Spleen (tissue), 11 donors: ENCODE measurements at regions not wholly inside any gene's neighbourhood (a gene's known extent, or its start where the extent isn't known, plus 50 kb on each side); places are given as distances from the start of the nearest gene placed in this dataset.
"Not testable (repeated sequence)": the region's sequence is repeated elsewhere in the genome, so short reads cannot be mapped to it uniquely, and the experiment has no call there.

Experiments used
- DNase-seq: peaks from one replicate; pipeline ENCODE4 v3.0.0-alpha.2; 2020
- H3K27ac ChIP-seq, 8 donors: fragments of 200-600 bp; sonication (generic) in 7 of 8; 1 replicate in 4 of 8; 2 replicates in 4 of 8; pipeline versions ENCODE4 v1.5.0 to v1.8.0; 2016 to 2021; ENCODE audit warnings: inconsistent platforms in 4 of 8, mild to moderate bottlenecking in 4 of 8, moderate library complexity in 1 of 8
- H3K27me3 ChIP-seq, 7 donors: fragments of 200-600 bp; sonication (generic) in 6 of 7; replicated peaks in 1 of 7; 1 replicate in 4 of 7; 2 replicates in 3 of 7; pipeline versions ENCODE4 v1.5.0 to v1.8.0; 2016 to 2021; ENCODE audit warnings: inconsistent platforms in 3 of 7, mild to moderate bottlenecking in 1 of 7
- H3K36me3 ChIP-seq, 6 donors: fragments of 200-600 bp; sonication (generic) in 5 of 6; 1 replicate in 4 of 6; 2 replicates in 2 of 6; pipeline versions ENCODE4 v1.5.0 to v1.8.0; 2016 to 2021; ENCODE audit warnings: inconsistent platforms in 2 of 6
- H3K4me1 ChIP-seq, 6 donors: fragments of 200-600 bp; sonication (generic) in 5 of 6; 1 replicate in 3 of 6; 2 replicates in 3 of 6; pipeline versions ENCODE4 v1.5.0 to v1.8.0; 2016 to 2021; ENCODE audit warnings: inconsistent platforms in 3 of 6
- H3K4me3 ChIP-seq, 8 donors: fragments of 200-600 bp; sonication (generic) in 7 of 8; 1 replicate in 4 of 8; 2 replicates in 4 of 8; pipeline versions ENCODE4 v1.5.0 to v1.8.0; 2016 to 2021; ENCODE audit warnings: inconsistent platforms in 4 of 8, mild to moderate bottlenecking in 4 of 8, moderate library complexity in 2 of 8
- H3K9me3 ChIP-seq, 8 donors: fragments of 200-600 bp; sonication (generic) in 7 of 8; 1 replicate in 4 of 8; 2 replicates in 4 of 8; pipeline versions ENCODE4 v1.5.0 to v1.8.0; 2016 to 2021; ENCODE audit warnings: inconsistent platforms in 4 of 8
- CTCF ChIP-seq, 11 experiments: fragments of 200-600 bp in 7 of 11; fragments of 450-650 bp in 4 of 11; sonication (generic) in 4 of 11; IDR thresholded peaks in 8 of 11; conservative IDR thresholded peaks in 3 of 11; 1 replicate in 7 of 11; 2 replicates in 4 of 11; pipeline versions ENCODE4 v1.4.0 to v1.8.0; 2016 to 2021; ENCODE audit warnings: antibody characterized with exemption in 11 of 11, inconsistent platforms in 4 of 11, mild to moderate bottlenecking in 1 of 11
- POLR2A ChIP-seq, 3 donors: fragments of 450-650 bp; IDR thresholded peaks; one replicate each; pipeline ENCODE4 v1.5.1; 2017; ENCODE audit warnings: antibody characterized with exemption in 3 of 3, mild to moderate bottlenecking in 1 of 3
- POLR2AphosphoS5 ChIP-seq, 3 donors: sonication (generic); formaldehyde crosslinking; IDR thresholded peaks; one replicate each; pipeline ENCODE4 v1.5.1; 2017; ENCODE audit warnings: antibody characterized with exemption in 3 of 3
- WGBS, 5 donors: extraction: QIAGEN DNeasy Blood & Tissue Kit in 3 of 5; methylation state at CpG; one replicate each; pipeline versions ENCODE4 v1.1.5 to v1.1.7; 2013 to 2018; 5-methylcytosine and 5-hydroxymethylcytosine counted together
- intact Hi-C: fragments of 100-400 bp; cut with DNase I; formaldehyde crosslinking; loops from one replicate; pipeline ENCODE4 v1.15.0; 2023; ENCODE audit warnings: low total_unique reads
- donor health status: healthy with polysubstance abuse.
- donor health status: DM: no; HTN: no; CAD: no; lungs with moderate emphysema.
- donor health status: DM: no; HTN: no; CAD: no.
- donor health status: Bipolar disorder and iron deficiency.
- donor health status: healthy.
- donor health status: DM: no; HTN: no; CAD: no.
- donor health status: DM: yes; HTN: yes; CAD: no.

DNA sequence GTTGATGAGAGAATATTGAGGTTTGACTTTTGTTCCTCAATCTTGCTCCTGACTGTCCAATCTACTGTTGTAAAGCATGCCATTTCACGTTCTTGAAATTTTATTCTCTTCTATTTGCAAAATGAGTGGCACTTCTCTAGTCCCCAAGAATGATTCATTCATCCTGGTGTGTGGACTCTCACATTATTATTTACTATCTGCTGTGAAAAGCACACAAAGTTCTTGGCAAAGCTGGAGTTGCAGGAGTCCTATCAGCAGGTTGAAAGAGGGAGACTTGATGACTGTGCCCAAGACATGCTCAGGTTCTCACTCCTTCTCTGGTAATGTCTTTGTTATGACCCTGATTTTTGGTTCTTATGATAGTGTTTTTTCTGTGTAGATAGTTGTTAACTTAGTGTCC, 382.6 kb downstream of the DMRTA1 start:
- 64 to 82% (median 68%) methylated on average over 1 of the region's 1 CpG for WGBS, 5 donors
- Histone ChIP-seq H3K4me3 (no peak overlapping the region), H3K9me3 (peaks cover 0 to 19% (median 7%) of the 10 kb centered on the region in 8 donors), H3K27ac (no peak overlapping the region), H3K36me3 (no peaks in the 10 kb centered on the region), H3K27me3 (no peaks in the 10 kb centered on the region), H3K4me1 (no peaks in the 10 kb centered on the region)
- TF ChIP-seq POLR2AphosphoS5 (IDR thresholded peaks at IDR 0.05) (no peak), POLR2A (IDR thresholded peaks at IDR 0.05) (no peak), CTCF (IDR thresholded peaks at IDR 0.05 in 8 of 11, conservative IDR thresholded peaks at IDR 0.05 in 3 of 11) (no peak)
- DNase-seq, result no peak
- intact Hi-C loops, result no loop called here

GRCh38 chr9:22838266-22838665, 391.6 kb downstream of the DMRTA1 start:
- 39 to 61% (median 45%) methylated on average over 3 of the region's 3 CpGs for WGBS, 5 donors
- peaks cover 0 to 25% (median 3%) of the 10 kb centered on the region in 8 donors for H3K9me3 ChIP-seq
- no peak overlapping the region for H3K4me3 ChIP-seq
- no peak overlapping the region for H3K27ac ChIP-seq
- TF ChIP-seq POLR2AphosphoS5 (IDR thresholded peaks at IDR 0.05) (no peak), CTCF (IDR thresholded peaks at IDR 0.05 in 8 of 11, conservative IDR thresholded peaks at IDR 0.05 in 3 of 11) (no peak), POLR2A (IDR thresholded peaks at IDR 0.05) (no peak)
- H3K36me3 ChIP-seq, result no peaks in the 10 kb centered on the region
- DNase-seq, result no peak
- H3K4me1 ChIP-seq, result no peaks in the 10 kb centered on the region
- H3K27me3 ChIP-seq, result no peaks in the 10 kb centered on the region
- intact Hi-C loops, result no loop called here

DNA sequence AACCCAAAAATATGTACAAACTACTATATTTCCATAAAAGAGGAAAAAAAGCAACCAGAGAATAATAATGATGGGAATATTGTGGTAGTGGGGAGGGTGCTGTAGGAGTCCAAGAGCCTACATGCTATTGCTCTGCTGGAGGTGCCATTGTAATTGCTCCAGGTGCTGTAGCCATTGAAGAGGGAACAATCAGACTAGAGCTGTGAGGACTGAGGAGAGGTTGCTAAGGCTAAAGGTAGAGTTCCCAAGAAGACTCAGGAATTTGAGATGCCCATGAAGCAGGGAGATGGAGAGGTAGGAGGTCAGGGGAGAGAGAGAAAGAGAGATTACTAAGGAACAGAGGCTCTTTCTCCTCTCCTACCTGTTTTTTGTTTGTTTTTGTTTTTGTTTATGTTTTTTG, 394.0 kb downstream of the DMRTA1 start:
- intact Hi-C loops, result no loop called here
- H3K27me3 ChIP-seq, result no peaks in the 10 kb centered on the region
- no peak overlapping the region for H3K27ac ChIP-seq
- H3K4me1 ChIP-seq, result no peaks in the 10 kb centered on the region
- no peak for DNase-seq
- H3K9me3 ChIP-seq, result peaks cover 0 to 39% (median 20%) of the 10 kb centered on the region in 8 donors
- H3K36me3 ChIP-seq, result no peaks in the 10 kb centered on the region
- H3K4me3 ChIP-seq, result no peak overlapping the region
- TF ChIP-seq POLR2A (IDR thresholded peaks at IDR 0.05), result no peak
- TF ChIP-seq POLR2AphosphoS5 (IDR thresholded peaks at IDR 0.05), result no peak
- TF ChIP-seq CTCF (IDR thresholded peaks at IDR 0.05 in 8 of 11, conservative IDR thresholded peaks at IDR 0.05 in 3 of 11), result no peak

- H3K4me1 ChIP-seq, H3K27ac ChIP-seq, DNase-seq, intact Hi-C loops, H3K27me3 ChIP-seq, H3K4me3 ChIP-seq, H3K36me3 ChIP-seq: not testable (repeated sequence)
- 68 to 92% (median 74%) methylated on average over 1 of the region's 1 CpG for WGBS, 5 donors
- peaks cover 0 to 59% (median 54%) of the 10 kb centered on the region in 8 donors for H3K9me3 ChIP-seq
Measured at GRCh38 chr9:22845243-22845642, 398.6 kb downstream of the DMRTA1 start.

- Histone ChIP-seq H3K9me3 (peaks cover 0 to 34% (median 17%) of the 10 kb centered on the region in 8 donors), H3K27ac (no peak overlapping the region), H3K4me3 (no peak overlapping the region), H3K27me3 (no peaks in the 10 kb centered on the region), H3K4me1 (no peaks in the 10 kb centered on the region), H3K36me3 (no peaks in the 10 kb centered on the region)
- no peak for TF ChIP-seq CTCF (IDR thresholded peaks at IDR 0.05 in 8 of 11, conservative IDR thresholded peaks at IDR 0.05 in 3 of 11)
- TF ChIP-seq POLR2AphosphoS5 (IDR thresholded peaks at IDR 0.05), result no peak
- no peak for TF ChIP-seq POLR2A (IDR thresholded peaks at IDR 0.05)
- DNase-seq, result no peak
- intact Hi-C loops, result no loop called here
Measured at GRCh38 chr9:22855980-22856379, 409.4 kb downstream of the DMRTA1 start.
